Sigmoid colon (tissue), 6 donors: ENCODE measurements at regions not wholly inside any gene's neighbourhood (a gene's known extent, or its start where the extent isn't known, plus 50 kb on each side); places are given as distances from the start of the nearest gene placed in this dataset.
"Not testable (repeated sequence)": the region's sequence is repeated elsewhere in the genome, so short reads cannot be mapped to it uniquely, and the experiment has no call there.

Experiments used
- DNase-seq: peaks from one replicate; pipeline ENCODE4 v3.0.0-alpha.2; 2019
- H3K27ac ChIP-seq, 4 donors: fragments of 200-600 bp; sonication (generic); one replicate each; pipeline ENCODE4 v1.5.1; 2016 to 2019; ENCODE audit warnings: mild to moderate bottlenecking in 1 of 4
- H3K27me3 ChIP-seq, 3 donors: fragments of 200-600 bp; sonication (generic); one replicate each; pipeline ENCODE4 v1.5.1; 2019; ENCODE audit warnings: mild to moderate bottlenecking in 1 of 3
- H3K36me3 ChIP-seq, 4 donors: fragments of 200-600 bp; sonication (generic); one replicate each; pipeline ENCODE4 v1.5.1; 2016 to 2019
- H3K4me1 ChIP-seq, 4 donors: fragments of 200-600 bp; sonication (generic); one replicate each; pipeline ENCODE4 v1.5.1; 2017 to 2019
- H3K4me3 ChIP-seq, 4 donors: fragments of 200-600 bp; sonication (generic); one replicate each; pipeline ENCODE4 v1.5.1; 2017 to 2019; ENCODE audit warnings: mild to moderate bottlenecking in 2 of 4, moderate library complexity in 1 of 4
- H3K9me3 ChIP-seq, 4 donors: fragments of 200-600 bp in 3 of 4; sonication (generic) in 3 of 4; one replicate each; pipeline versions ENCODE4 v1.5.1 to v1.6.1; 2013 to 2019
- CTCF ChIP-seq, 4 experiments: fragments of 450-650 bp in 3 of 4; fragments of 200-600 bp in 1 of 4; IDR thresholded peaks; one replicate each; pipeline ENCODE4 v1.5.1; 2016 to 2019; ENCODE audit warnings: antibody characterized with exemption in 4 of 4, mild to moderate bottlenecking in 3 of 4, moderate library complexity in 2 of 4
- EP300 ChIP-seq, 4 donors: sonication (generic); formaldehyde crosslinking; IDR thresholded peaks; one replicate each; pipeline ENCODE4 v1.6.1; 2017; ENCODE audit warnings: antibody characterized with exemption in 4 of 4
- POLR2A ChIP-seq, 2 donors: fragments of 450-650 bp; IDR thresholded peaks; one replicate each; pipeline ENCODE4 v1.6.1; 2016; ENCODE audit warnings: antibody characterized with exemption in 2 of 2, mild to moderate bottlenecking in 2 of 2, moderate library complexity in 2 of 2
- POLR2AphosphoS5 ChIP-seq, 4 donors: sonication (generic); formaldehyde crosslinking; IDR thresholded peaks; one replicate each; pipeline ENCODE4 v1.6.1; 2017; ENCODE audit warnings: antibody characterized with exemption in 4 of 4
- WGBS, 2 donors: extraction: QIAGEN DNeasy Blood & Tissue Kit; methylation state at CpG; one replicate each; pipeline ENCODE4 v1.1.7; 2013; 5-methylcytosine and 5-hydroxymethylcytosine counted together
- intact Hi-C: fragments of 100-400 bp; cut with DNase I; formaldehyde crosslinking; loops from one replicate; pipeline ENCODE4 v1.15.1; 2023
- donor health status: healthy with polysubstance abuse.
- donor health status: healthy.

- Histone ChIP-seq H3K36me3 (no peaks in the 10 kb centered on the region), H3K27me3 (no peaks in the 10 kb centered on the region), H3K9me3 (no peaks in the 10 kb centered on the region), H3K27ac (no peak overlapping the region), H3K4me3 (no peak overlapping the region), H3K4me1 (peaks cover 0 to 16% (median 10%) of the 10 kb centered on the region in 4 donors)
- TF ChIP-seq POLR2A (IDR thresholded peaks at IDR 0.05), result no peak
- TF ChIP-seq EP300 (IDR thresholded peaks at IDR 0.05), result no peak
- TF ChIP-seq POLR2AphosphoS5 (IDR thresholded peaks at IDR 0.05), result no peak
- TF ChIP-seq CTCF (IDR thresholded peaks at IDR 0.05), result no peak
- 81 to 83% methylated on average over 3 of the region's 3 CpGs for WGBS, 2 donors
- intact Hi-C loops, result no loop called here
- no peak for DNase-seq
These were observed 133.7 kb downstream of the ATL2 start for GRCh38 chr2:38243186-38243880.

- H3K27ac ChIP-seq, result peak overlapping the region in 3 of 4 donors; percentile 22 to 53 (median 50)
- no peaks in the 10 kb centered on the region for H3K9me3 ChIP-seq
- no peaks in the 10 kb centered on the region for H3K27me3 ChIP-seq
- no peak overlapping the region for H3K4me3 ChIP-seq
- no peak for TF ChIP-seq POLR2A (IDR thresholded peaks at IDR 0.05)
- TF ChIP-seq POLR2AphosphoS5 (IDR thresholded peaks at IDR 0.05), result peak; percentile 29 to 66 (median 36)
- TF ChIP-seq EP300 (IDR thresholded peaks at IDR 0.05), result peak in 1 of 4 donors; percentile 28
- no peak for TF ChIP-seq CTCF (IDR thresholded peaks at IDR 0.05)
- 92 to 94% methylated on average over 10 of the region's 10 CpGs for WGBS, 2 donors
- no peaks in the 10 kb centered on the region for H3K36me3 ChIP-seq
- peaks cover 0 to 16% (median 10%) of the 10 kb centered on the region in 4 donors for H3K4me1 ChIP-seq
- intact Hi-C loops, result no loop called here
- DNase-seq, result peak; percentile 78
These were observed 137.6 kb downstream of the ATL2 start for GRCh38 chr2:38239452-38239851.

GRCh38 chr2:38238705-38239104 lies 138.4 kb downstream of the ATL2 start:
- H3K36me3 ChIP-seq, intact Hi-C loops, H3K4me3 ChIP-seq, DNase-seq, H3K27me3 ChIP-seq, H3K9me3 ChIP-seq: not testable (repeated sequence)
- peak overlapping the region in 1 of 4 donors; percentile 50 for H3K27ac ChIP-seq
- 93 to 96% methylated on average over 5 of the region's 5 CpGs for WGBS, 2 donors
- peaks cover 0 to 19% (median 12%) of the 10 kb centered on the region in 4 donors for H3K4me1 ChIP-seq

- Histone ChIP-seq H3K27ac (no peak overlapping the region), H3K36me3 (no peaks in the 10 kb centered on the region), H3K9me3 (no peaks in the 10 kb centered on the region), H3K4me3 (no peak overlapping the region), H3K27me3 (no peaks in the 10 kb centered on the region), H3K4me1 (peaks cover 0 to 20% (median 14%) of the 10 kb centered on the region in 4 donors)
- intact Hi-C loops, result no loop called here
- TF ChIP-seq EP300 (IDR thresholded peaks at IDR 0.05) (no peak), CTCF (IDR thresholded peaks at IDR 0.05) (no peak), POLR2AphosphoS5 (IDR thresholded peaks at IDR 0.05) (no peak), POLR2A (IDR thresholded peaks at IDR 0.05) (no peak)
- 89 to 94% methylated on average over 2 of the region's 2 CpGs for WGBS, 2 donors
- no peak for DNase-seq
These were observed 139.8 kb downstream of the ATL2 start for GRCh38 chr2:38237311-38237710.

GRCh38 chr2:38233231-38233983 lies 143.7 kb downstream of the ATL2 start:
- DNase-seq, result no peak
- WGBS, 2 donors, result 89 to 91% methylated on average over 9 of the region's 9 CpGs
- peak overlapping the region in 2 of 4 donors; percentile 28 to 38 for H3K27ac ChIP-seq

More at GRCh38 chr2:38233231-38233983, 143.7 kb downstream of the ATL2 start:
- Histone ChIP-seq H3K27me3 (no peaks in the 10 kb centered on the region), H3K4me1 (peaks cover 0 to 11% (median 6%) of the 10 kb centered on the region in 4 donors), H3K36me3 (no peaks in the 10 kb centered on the region), H3K4me3 (no peak overlapping the region), H3K9me3 (no peaks in the 10 kb centered on the region)
- TF ChIP-seq EP300 (IDR thresholded peaks at IDR 0.05) (no peak), POLR2AphosphoS5 (IDR thresholded peaks at IDR 0.05) (no peak), POLR2A (IDR thresholded peaks at IDR 0.05) (no peak), CTCF (IDR thresholded peaks at IDR 0.05) (no peak)
- intact Hi-C loops, result no loop called here
